GM21786 (cell line): ENCODE measurements at regions not wholly inside any gene's neighbourhood (a gene's known extent, or its start where the extent isn't known, plus 50 kb on each side); places are given as distances from the start of the nearest gene placed in this dataset.
"Not testable (repeated sequence)": the region's sequence is repeated elsewhere in the genome, so short reads cannot be mapped to it uniquely, and the experiment has no call there.

Source experiments
- ATAC-seq: cut with Tn5 transposase; IDR thresholded peaks from one replicate; pipeline ENCODE4 v1.9.1; 2021; ENCODE audit not compliant: unreplicated experiment

DNA sequence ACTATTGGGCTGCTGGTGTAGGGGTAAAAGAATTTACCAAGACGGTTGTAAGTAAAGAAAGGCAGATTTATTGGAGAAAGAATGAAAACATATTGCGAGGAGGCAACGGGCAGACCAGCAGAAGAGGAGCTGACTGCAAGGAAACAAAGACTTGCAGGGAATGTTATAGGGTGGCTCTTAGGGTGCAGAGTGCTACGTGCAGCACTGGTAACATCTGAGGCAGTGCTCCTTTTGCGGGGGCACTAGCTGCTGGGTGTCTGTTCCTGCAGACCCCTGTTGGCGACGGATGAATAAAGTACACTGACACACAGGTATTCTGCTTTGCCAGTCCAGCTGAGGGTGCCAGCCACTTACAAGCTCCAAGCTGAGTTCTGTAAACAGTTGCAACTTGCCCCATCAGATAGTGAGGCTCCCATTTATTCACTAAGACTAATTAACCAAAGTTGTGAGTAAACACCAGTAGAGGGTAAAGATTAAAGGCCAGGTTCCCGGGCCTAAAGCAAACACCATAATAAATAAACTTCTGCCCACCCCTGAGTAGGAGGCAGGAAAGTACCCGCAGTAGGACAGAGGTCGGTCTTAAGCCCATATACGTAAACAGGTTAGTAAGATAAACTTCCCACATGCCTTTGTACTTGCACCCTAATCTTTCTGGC, 140.2 kb upstream of the KCNK1 start:
- no peak for ATAC-seq

DNA sequence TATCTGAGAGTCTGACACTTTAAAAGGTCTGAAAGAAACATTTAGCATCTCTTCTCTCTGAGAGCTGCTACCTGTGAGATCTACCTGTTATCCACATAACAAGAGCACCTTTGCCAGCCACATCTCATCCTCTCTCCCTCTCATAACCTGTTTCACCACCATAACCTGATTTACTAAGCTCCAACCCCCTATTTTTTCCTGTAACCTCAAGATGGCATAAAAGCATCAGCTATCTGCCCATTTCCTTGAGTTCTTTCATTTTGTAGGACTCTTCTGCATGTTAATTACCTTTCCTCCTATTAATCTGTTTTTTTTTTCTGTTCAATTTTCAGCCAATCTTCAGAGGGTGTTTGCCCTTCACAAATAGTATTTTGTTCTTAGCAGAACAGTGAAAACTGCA, 136.5 kb upstream of the KCNK1 start:
- no peak for ATAC-seq

DNA sequence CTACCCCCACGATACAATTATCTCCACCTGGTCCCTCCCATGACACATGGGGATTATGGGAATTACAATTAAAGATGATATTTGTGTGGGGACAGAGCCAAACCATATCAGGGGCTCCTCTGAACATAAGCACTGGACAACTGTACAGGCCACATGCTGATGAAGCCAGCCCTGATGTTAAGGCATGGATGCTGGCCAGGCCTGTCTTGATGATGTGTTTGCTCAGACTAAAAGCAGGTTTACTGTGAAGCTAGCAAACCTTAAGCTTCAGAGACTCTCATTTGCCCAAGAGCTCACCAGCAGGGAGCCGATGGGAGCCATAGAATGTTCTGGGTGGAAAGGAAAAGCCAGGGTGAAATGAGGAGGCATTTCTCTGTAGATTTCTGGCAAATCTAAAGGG, 135.3 kb upstream of the KCNK1 start:
- ATAC-seq, result no peak

DNA sequence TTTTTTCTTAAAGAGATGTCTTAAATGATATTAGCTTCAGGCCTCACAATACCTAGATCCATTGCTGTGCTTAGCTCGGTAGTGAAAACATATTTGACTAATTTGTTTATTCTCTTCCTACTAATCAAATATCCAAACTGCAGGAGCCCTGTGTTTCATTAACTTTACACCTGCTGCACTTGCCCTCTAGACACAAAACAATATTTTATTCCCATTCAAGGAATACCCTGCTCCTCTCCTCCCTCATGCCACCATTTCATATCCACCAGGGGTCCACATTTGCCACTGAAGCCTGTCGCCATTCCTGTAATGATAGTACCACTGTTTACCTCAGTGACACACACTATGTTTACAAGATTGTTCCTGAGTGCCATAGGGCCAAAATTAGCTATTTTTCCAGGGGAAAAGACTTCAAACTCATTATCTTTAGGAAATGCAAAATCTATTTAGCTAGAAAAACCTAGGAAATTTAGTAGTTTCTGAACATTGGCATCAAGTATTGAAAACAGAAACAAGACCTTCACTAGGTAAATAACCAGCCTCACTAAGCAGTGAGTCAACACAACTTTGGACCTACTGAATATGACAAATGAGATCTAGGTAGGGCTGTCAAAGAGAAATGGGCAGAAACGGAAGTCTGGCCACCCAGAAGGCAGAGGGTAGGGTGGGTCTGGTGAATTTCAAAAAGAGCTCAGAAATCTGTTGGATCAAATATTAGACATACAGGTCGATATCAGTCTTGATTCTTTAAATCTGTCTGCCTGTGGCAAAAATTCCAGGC, 134.6 kb upstream of the KCNK1 start:
- no peak for ATAC-seq

DNA sequence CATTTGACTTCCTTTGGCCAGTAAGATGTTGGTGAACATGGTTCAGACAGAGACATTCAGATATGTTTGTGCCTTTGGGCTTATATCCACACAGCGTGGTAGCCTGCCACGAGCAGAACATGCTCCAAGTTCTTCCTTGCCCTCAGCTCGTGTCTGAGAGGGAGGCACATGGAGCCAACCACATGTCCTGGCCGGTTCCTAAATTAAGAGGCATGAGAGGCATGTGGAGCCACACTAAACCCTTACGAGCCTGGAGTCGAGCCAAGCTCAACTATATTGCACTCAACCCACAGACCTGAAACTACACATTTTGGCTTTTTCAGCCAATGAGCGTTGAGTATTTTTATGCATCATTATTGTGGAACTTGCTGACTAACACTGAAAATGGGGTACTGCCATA, 133.7 kb upstream of the KCNK1 start:
- no peak for ATAC-seq

DNA sequence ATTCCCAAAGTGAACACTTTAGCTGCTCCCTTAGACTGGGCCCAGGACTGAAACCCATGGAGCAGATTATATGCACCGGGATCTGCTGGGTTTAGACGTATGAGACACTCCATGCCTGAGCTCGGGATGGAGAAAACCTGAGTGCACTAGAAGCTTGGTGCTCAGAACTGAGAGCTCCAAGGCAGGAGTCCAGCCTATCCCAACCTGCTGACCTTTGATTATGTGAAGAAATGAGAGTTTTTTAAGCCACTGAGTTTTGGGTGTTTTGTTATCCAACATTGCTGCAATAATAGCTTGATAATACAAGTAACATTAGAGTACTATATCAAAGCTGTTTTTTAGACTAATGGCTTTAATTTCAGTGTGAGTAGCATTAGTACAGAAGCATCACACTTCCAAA, 131.5 kb upstream of the KCNK1 start:
- ATAC-seq, result no peak

DNA sequence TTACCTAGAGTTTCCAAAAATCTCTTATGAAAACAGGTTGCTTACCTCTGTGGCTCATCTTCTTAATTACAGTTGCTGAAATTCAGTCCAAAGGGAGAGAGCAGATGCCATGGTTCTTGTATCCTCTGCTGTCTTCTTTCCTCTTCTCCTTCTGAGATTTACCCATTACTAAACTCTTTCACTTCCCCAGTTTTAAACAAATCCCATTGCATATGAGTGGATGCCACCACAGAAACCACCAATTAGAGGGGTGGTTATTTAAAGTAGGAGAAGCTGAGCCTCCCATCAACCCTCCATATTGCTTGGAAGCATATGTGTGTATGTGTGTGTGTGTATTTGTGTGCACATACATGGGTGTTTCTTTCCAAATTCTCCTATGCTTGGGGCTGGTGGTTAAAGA, 128.5 kb upstream of the KCNK1 start:
- no peak for ATAC-seq

DNA sequence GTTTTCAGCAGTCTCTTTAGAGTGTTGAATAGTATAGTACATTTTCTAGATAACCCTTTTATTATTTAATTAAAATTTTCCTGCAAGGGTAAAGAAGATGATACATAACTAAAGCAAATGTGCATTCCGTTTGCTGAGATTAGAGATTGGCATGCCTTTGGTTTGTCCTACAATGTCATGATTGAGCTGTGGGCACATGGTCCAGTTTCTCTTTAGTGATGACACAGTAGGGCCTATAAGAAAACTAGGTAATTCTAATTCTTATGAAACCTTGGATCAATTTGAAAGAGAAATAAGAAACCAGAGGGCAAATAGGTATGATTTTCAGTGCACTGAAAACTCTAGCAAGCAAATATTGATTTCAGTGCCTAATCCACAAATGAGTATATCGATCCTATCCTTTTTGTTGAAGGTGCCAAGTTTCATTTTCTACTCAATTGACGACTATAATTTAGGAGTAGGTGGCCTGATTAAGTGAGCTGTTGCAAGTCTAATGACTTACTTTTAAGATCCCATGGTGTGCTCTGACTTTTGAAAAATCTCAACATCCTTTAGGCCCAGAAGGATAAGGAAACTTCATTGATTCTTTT, 128.0 kb upstream of the KCNK1 start:
- no peak for ATAC-seq

DNA sequence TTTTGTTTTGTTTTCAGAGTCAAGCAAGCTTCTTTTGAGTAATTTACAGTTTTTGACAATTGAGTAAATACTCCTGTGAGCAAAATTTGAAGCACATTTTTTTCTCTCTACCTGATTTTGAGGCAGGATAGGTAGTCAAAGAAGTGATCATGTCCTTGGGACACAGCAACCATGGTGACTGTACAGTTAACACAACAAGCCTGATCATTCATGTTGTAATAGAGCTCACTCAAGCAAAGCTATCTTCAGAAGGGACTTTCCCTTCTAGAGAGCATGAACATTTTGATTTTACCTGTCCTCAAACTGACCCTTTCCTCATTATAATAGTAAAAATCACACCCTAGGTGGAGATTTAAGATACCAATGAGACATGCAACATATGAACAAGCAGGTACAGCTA, 126.5 kb upstream of the KCNK1 start:
- ATAC-seq, result peak; percentile 41

DNA sequence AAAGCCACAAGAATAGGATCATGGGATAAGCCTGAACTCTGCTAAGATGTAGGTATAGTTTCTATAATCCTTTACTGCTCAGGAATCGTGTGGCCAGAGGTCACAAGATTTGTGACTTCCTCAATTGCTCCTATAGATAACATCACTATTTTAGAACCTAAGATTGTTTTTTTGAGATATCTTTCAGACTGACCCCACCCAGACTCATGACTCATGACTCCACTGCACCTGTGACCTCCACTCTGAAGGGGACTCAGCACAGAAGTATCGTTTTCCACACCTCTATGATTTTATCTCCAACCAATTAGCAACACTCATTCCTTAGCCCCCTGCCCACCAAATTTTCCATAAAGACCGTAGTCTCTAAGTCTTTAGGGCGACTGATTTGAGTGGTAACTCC, 124.5 kb upstream of the KCNK1 start:
- ATAC-seq, result no peak

DNA sequence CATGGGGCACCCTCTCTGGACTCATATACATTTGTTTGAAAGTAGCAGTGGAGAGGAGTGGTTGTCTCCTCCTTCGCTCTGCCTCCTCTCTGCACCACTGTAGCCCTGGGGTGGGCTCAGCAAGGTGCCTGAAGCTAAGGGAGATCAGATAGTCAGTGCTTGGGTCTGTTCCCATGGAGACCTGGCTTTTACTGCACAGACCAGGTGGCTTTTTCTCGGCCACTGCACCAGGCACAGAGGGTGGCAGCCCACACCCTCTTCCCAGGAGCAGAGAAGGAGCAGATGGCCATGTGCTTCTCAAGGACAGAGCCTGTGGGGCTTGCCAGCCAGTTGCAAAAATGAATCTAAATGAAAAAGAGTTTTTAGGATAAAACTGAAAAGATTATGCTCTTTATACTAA, 123.4 kb upstream of the KCNK1 start:
- ATAC-seq, result no peak

DNA sequence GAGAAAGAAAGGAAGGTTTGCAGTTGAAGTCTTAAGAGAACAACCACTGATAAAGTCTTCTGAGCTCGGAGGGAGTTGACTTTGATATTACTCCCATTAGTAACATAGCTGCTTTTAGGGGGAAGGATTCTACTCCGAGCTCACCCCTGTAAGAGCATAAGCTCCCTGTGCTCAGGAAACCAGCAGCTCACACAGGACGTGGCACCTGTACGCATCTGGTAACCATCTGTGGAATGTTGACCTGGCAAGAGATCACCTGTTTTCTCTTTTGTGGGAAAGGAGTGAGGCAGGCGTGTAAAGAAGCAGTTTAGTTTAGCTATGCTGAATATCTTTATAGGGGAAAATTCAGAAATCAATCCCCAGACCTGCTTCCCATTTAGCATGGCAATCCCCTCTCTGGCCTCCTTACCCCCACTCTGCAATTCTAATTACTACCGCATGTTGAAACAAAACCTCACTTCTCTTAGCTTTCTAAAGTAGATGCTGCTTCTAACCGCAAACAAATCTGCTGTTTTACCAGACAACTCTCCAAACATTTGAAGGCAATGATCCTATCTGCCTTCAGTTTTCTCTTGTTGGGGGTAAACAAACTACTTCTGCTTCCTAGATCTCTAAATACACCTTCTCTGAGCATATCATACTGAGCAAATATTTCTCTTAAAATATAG, 121.8 kb upstream of the KCNK1 start:
- ATAC-seq, result no peak

DNA sequence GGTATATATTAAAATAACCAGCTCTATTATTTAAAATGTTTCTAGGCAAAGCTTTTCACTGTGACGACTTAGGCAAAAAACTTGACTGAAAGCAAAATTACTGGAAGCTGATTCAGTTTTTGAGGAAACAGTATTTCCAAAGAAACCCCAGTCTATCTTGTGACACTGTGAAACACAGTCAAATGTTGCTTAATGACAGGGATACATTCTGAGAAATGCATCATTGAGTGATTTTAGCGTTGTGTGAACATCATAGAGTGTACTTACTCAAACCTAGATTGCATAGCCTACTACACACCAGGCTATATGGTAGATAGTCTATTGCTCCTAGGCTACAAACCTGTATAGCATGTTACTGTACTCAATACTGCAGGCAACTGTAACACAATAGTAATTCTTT, 116.9 kb upstream of the KCNK1 start:
- ATAC-seq, result no peak

DNA sequence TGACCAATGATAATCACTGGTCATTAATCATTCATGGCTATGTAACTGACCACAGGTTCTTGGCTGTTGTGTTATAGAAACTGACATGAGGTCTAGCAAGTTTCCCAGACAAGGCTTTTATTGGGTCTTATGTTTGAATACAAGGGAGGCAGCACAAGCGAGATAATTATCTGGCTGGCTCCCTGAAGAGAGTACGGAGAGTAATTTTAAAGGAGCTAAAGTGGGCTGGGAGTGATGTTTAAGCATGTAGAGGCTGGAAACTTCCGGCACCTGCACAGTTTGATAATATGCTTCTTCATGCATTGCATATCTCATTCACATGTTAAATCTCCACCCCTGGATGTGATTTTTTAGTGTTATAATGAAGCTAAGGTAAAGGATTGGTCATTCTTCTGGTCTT, 116.2 kb upstream of the KCNK1 start:
- ATAC-seq, result no peak

DNA sequence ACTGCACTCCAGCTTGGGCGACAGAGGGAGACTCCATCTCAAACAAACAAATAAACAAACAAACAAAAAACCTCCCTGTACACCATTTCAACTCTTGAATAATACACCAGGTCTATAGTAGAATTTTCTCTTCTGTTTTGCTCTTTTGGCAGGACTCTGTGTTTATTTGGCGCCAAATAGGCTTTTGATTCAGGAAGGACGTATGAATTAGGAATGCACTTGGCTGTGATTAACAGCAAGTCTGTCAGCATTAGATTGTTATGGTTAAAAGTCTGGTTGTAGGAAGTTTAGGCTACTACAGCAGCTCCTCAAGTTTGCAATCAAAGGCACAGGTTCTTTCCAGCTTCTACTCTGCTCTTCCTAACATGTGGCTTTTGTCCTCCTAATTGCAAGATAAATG, 113.8 kb upstream of the KCNK1 start:
- no peak for ATAC-seq

DNA sequence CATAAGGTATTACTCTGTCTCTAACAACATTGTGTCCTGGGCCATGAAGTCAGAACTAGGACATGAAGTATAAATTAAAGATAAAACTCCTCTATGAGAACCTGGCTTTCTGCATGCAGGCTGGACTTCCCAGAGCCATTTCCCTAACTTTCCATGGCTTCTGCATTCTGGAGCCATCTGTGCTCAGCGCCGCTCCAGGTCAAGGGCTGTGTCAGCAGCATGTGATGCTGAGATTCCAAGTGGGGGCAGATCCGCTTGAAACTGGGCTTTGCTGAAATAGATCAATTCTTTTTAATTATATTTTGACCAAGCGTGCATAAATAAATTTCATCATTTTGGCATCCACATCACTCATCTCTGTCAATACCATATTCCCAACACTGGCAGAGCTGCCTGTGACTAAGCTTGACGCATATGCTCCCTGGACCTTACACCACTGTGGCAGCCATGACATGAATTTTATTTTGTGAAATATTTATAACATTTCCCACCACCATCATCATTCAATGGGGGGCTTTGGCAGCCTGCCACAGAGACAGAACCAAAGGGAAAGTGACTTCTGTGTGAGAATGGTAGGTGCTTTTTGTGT, 110.4 kb upstream of the KCNK1 start:
- ATAC-seq, result no peak

DNA sequence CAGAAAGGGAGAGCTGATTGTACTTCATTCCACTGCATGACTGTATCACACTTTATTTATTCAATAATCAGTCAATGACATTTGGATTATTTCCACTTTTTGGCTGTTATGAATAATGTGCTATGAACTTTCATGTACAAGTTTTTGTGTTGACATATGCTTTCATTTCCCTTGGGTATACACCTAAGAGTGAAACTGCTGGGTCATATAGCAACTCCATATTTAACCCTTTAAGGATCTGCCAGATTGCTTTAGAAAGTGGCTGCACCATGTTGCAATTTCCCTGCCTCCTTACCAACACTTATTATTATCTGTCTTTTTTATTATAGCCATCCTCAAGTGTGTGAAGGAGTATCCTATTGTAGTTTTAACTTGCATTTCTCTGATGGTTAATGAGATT, 108.8 kb upstream of the KCNK1 start:
- no peak for ATAC-seq

DNA sequence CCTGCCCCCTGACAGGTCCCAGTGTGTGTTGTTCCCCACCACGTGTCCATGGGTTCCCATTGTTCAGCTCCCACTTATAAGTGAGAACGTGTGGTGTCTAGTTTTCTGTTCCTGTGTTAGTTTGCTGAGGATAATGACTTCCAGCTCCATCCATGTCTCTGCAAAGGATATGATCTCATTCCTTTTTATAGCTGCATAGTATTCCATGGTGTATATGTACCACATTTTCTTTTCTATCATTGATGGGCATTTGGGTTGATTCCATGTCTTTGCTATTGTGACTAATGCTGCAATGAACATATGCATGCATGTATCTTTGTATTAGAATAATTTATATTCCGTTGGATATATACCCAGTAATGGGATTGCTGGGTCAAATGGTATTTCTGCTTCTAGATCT, 108.0 kb upstream of the KCNK1 start:
- ATAC-seq, result not testable (repeated sequence)

DNA sequence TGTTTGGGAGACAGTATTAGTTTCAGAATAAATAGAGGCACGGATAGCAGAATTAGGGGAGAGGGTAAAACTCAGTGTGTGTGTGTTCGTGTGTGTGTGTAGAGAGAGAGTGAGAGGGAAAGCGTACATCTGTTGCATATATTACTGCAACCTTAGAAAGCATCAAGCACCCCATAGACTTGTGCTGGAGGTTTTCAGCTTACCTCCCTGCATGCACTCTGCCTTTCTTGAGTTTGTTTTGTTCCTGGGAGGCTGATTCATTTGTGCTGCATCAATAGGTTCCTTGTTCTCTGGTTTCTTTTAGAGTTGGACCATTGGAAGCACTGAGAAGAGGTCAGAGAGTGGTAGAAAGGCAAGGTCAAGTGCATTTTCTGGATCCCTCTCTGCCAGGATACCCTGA, 104.4 kb upstream of the KCNK1 start:
- no peak for ATAC-seq

DNA sequence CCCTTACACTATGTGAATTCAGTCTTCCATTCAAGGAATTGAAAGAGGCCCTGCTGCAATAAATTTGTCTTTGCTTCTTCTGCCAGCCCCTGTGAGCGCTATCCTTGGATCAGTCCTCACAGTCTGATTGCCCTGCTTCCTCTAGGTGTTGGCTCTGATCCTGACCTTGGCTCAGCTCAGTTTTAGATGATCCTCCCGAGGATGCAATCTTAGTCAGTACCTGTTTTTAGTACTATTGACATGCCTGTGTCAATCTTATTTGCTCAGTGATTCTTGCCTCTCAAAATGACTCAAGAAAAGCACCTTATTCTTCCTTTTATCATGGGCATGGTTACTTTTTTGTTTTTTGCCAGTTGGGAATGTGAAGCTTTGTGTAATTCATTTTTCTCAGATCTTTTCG, 101.4 kb upstream of the KCNK1 start:
- no peak for ATAC-seq

DNA sequence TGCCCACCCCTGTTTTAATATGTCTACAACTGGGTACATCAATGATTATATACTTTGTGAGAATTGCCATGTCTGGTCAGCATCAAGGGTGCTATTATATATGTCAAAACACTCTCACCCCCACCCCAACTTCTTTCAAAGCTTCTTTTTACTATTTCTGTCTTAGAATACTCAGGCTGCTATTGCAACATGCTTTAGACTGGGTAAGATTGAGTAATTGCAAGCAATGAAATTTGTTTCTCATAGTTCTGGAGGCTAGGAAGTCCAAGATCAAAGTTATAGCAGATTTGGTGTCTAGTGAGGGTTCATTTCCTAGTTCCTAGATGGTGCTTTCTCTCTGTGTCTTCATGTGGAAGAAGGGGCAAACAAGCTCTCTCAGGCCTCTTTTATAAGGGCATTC, 100.5 kb upstream of the KCNK1 start:
- no peak for ATAC-seq

DNA sequence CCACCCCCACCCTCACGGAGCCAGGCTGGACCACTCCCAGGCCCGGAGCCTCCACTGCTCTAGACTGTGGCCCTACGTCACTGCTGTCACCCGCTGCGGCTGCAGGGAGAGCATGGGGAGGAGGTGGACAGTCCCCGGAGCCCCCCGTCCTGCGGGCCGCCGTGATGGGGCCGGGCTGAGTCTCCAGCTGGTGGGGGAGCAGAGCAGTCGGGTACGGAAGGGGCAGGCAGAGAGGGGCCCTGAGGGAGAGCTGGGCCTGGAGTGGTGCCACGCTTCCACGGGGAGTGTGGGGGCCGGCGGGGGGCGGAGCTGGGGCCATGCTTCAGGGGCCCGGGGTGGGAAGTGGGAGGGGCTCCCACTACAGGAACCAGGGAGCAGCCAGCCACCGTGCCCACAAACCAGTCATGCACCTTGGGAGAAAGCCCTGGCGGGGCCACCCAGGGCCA, 98.9 kb upstream of the KCNK1 start:
- ATAC-seq, result no peak
